HG03565 (cell line): ENCODE measurements at regions not wholly inside any gene's neighbourhood (a gene's known extent, or its start where the extent isn't known, plus 50 kb on each side); places are given as distances from the start of the nearest gene placed in this dataset.
A peak's percentile ranks its signal among the peaks of the same experiment; 100 is the strongest.
"Not testable (repeated sequence)": the region's sequence is repeated elsewhere in the genome, so short reads cannot be mapped to it uniquely, and the experiment has no call there.

Experiments
- ATAC-seq: cut with Tn5 transposase; IDR thresholded peaks from one replicate; pipeline ENCODE4 v1.9.1; 2021; ENCODE audit warnings: mild to moderate bottlenecking, moderate library complexity; ENCODE audit not compliant: unreplicated experiment

DNA sequence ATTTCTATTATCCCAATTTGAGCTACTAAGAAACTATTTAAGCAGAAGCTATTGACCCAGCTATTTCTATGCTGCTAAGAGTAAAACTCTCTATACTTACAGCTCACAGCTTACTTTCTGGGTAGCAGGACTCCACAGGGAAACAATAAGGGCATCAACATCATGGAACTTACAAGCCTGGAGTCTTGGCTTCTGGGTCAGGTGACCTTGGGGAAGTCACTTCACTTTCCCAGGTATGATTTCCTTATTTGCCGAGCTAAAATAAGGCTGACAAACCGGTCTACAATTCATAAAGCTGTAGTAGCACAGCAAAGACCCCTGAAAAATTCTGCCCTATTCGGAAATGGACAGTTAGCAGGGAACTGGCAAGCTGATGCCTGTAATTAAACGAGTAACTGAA is 278.3 kb upstream of the NR2F2 start:
- ATAC-seq: no peak

DNA sequence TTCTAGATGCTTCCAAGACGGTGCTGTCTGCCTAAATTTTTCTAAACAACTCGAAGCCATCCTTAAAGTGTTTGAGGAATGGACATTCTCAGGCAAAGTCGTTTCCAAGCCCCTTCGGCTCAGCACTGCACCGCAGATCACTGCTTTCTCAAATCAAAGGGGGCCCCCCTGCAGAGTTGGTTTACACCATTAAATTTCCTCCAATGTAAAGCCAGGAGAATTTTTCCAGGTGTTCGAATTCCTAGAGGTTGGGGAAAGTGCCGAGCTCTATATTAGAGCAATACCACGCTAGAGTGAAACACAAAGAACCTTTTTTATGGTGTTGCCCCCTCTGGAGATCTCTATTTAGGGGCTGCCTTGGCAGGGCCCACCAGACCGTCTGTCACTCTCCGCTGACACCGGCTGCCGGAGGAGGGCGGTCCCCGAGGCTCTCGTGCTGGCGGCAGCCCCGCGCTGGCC is 277.9 kb upstream of the NR2F2 start:
- ATAC-seq: no peak

DNA sequence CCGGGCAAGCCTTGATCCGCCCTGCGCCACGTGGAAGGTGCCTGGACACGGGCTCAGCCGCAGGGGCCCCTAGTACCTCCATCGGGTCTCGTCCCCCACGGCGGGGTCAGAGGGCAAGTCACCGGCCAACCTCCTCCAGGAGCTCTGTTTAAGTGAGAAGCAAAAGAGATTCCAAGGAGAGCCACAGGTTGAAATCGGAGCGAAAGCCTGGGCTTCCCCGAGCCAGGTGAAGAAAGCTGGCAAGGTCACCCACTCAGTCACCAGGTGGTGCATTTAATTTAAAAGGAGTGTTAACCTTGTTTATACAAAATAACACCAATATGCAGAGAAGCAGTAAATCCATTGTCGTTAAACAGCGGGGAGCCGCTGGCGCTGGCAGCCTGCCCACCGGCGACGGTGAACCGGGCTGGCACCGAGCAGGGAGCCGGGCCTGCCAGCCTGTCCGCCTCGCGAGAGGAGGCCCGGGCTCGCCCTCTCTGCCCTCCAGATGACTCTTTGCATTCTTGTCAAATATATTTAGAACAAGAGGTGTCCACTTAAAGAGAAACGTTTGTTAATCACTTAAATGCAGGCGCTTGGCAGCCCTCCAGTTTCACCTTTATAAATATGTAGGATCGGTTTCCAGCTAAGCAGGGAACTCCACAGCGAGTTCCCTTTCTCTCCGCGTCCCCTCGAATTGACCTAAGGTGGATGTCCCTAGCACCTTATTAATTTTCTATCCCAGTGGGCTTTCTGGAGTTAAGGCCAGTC is 277.3 kb upstream of the NR2F2 start:
- no peak for ATAC-seq

- no peak for ATAC-seq
Measured at GRCh38 chr15:96053781-96054428, 276.6 kb upstream of the NR2F2 start.

GRCh38 chr15:96054621-96055020 is 275.9 kb upstream of the NR2F2 start:
- no peak for ATAC-seq

DNA sequence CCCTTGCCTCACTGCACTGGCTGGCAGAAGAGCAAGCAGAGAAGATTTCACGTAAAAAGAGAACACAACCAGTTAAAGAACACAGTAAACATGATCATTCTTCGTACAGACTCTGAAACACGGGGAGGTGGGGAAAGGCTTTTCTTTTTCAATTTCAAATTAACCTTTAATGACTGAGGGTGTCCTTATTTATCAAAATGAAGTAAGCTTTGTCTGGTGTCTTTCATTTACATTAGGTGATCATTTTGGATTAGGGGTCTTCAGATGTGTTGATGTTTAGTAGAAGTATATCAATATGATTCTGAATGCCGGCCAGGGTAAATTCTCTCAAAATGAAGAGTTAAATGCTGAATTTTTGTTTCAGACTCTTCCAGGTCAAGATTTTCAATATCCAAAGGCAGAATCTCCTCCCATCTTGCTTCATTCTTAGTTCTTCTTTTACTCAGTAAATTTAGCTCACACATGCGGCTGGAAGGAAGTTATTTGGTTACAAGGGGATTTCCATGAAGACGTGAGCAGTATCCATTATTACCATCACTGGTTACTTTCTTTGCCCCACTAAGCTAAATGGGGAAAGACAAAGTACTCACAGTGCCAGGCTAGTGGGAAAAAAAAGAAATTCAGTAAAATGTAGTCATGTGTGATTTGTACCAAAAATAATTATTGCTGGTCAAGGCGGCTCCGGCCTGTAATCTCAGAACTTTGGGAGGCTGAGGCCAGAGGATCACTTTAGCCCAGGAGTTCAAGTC is 272.2 kb upstream of the NR2F2 start:
- ATAC-seq: peak; percentile 85

DNA sequence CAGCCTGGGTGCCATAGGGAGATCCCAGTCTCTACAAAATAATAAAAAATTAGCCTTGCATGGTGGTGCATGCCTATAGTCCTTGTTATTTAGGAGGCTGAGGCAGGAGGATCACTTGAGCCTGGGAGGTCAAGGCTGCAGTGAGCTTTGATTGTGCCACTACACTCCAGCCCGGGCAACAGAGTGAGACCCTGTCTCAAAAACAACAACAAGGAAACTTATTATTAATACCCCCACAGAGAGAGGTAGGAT is 271.7 kb upstream of the NR2F2 start:
- ATAC-seq: not testable (repeated sequence)

- ATAC-seq: not testable (repeated sequence)
Measured at GRCh38 chr15:96060591-96060990, 269.9 kb upstream of the NR2F2 start.

GRCh38 chr15:96064351-96064756 is 266.1 kb upstream of the NR2F2 start:
- no peak for ATAC-seq

DNA sequence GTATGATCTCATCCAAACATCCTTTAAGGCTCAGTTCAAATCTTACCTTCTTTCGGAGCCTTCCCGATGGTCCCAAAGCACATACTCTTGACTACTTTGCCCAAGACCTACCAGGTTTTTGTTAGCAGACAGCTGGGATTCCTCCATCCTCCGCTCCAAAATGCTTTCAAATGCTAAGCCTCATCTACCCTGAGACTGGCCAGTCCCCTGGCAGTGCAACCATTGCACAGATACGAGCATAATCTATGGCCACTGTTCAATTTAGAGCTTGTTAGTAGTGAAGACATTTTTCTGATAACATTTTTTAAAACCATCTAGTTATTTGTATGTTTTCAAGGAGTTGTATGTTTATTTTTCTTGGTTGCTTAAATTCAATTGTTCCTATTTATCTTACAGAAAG is 264.4 kb upstream of the NR2F2 start:
- ATAC-seq: no peak

GRCh38 chr15:96066852-96067495 is 263.5 kb upstream of the NR2F2 start:
- no peak for ATAC-seq

- ATAC-seq: no peak
Measured at GRCh38 chr15:96067677-96068076, 262.8 kb upstream of the NR2F2 start.

- no peak for ATAC-seq
Measured at GRCh38 chr15:96068897-96069296, 261.6 kb upstream of the NR2F2 start.

DNA sequence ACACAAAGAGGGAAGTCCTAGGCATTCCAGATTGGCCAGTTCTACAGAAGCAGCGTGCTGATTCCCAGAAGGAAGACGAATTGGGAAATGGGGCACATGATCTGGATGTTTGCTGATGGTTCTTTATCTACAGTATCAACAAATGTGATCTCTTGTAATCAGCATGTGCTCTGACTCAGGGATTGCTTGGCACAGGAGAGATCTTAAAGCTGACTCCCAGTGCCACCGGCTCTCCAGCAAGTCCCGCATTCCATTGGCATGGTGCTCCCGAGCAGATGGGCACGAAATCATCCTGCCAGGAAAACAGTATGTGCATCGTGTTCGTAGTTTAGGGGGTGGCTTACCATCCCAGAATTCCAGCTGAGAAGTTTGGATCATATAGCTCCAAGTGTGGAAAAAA is 259.9 kb upstream of the NR2F2 start:
- no peak for ATAC-seq

DNA sequence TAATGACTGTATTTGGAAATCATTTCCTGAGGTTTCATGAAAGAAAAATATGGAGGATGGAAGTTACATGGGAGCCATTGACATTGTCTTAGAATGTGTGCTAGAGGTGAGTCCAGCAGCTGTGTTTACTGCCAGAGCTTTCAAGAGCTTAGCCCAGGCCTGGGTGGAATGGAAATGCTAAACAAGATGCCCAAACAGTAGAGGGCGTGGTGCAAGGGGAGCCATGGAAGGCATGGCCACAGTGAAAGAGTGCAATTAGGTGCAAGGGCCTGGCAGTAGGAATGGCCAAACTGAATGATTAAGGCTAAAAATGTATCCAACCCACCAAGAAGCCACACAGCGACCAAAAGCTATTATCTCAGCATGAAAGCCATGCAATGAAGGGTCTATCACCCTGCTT is 257.7 kb upstream of the NR2F2 start:
- no peak for ATAC-seq

- ATAC-seq: no peak
Measured at GRCh38 chr15:96073908-96074307, 256.6 kb upstream of the NR2F2 start.

DNA sequence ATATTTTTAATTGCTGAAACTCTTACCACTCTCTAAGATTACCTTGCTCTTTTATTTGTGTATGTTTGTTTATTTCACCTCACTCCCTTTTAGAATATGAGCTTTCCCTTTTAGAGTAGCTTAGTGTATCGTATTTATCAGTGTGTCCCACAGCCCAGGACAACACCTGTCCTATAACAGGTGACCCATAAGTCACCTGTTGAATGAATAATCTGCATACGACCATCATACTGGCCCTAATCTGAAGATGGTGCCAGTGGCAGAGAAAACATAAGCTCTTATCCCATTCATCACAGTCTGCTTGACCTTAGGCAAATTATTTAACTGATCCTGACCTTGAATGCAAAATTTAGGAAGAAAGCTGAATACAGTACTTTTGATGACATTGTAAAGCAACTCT is 254.6 kb upstream of the NR2F2 start:
- no peak for ATAC-seq

GRCh38 chr15:96076350-96076749 is 254.2 kb upstream of the NR2F2 start:
- ATAC-seq: no peak

DNA sequence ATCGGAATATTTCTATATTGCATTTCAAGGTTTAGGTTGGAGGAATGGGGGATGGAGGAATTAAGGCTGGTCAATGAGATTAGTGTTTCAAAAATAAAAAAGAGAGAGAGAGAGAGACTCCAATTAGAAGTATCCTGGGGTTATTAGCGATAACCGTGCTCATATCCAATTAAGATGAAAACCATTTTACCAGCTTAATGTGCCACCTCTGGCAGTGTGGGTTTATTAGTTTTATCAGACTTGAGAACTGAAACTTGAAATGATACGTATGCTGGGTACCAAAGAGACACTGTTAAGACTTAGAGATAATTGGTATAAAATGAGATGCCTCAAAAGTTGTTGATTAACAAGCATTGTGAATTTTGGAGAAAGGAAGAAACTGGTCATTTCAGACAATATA is 251.5 kb upstream of the NR2F2 start:
- no peak for ATAC-seq

DNA sequence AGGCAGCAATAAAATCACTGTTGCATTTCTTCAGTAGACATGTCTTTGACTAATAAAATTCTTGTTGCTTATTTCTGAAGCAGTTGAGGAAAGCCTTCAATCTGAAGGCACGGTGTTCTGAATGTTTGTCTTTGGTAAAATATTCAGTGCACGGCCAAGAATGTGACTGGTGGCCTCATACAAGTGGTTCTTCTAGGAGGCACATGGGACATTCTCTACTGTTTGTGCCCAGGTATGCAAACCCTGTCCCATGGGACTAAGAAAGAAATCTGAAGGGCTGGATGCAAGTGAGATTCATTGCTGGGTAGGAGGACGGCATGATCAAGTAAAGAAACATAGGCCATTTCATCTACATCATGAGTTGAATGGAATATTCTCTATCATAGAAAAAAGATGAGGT is 250.6 kb upstream of the NR2F2 start:
- no peak for ATAC-seq

- ATAC-seq: no peak
Measured at GRCh38 chr15:96086164-96086563, 244.3 kb upstream of the NR2F2 start.
